ENCODE measurements at regions not wholly inside any gene's neighbourhood (a gene's known extent, or its start where the extent isn't known, plus 50 kb on each side); places are given as distances from the start of the nearest gene placed in this dataset.

GRCh38 chr2:239636808-239637207 lies 236.0 kb upstream of the HDAC4 start:
- no peak for TF ChIP-seq CTCF (tag by site-specific recombination; IDR thresholded peaks at IDR 0.05)
- TF ChIP-seq RBAK (tag by site-specific recombination; IDR thresholded peaks at IDR 0.05), result no peak
- no peak for TF ChIP-seq KLF7 (tag by site-specific recombination; IDR thresholded peaks at IDR 0.05; ENCODE audit: borderline replicate concordance)
- TF ChIP-seq ZNF701 (tag by site-specific recombination; IDR thresholded peaks at IDR 0.05), result no peak
- TF ChIP-seq MEIS1 (CRISPR knock-in tag; IDR thresholded peaks at IDR 0.05; ENCODE audit: borderline replicate concordance), result no peak
- no peak for TF ChIP-seq ZEB2 (tag by site-specific recombination; IDR thresholded peaks at IDR 0.05)
- no peak for TF ChIP-seq HOXA7 (CRISPR knock-in tag; IDR thresholded peaks at IDR 0.05; ENCODE audit: borderline replicate concordance)
- no peak for TF ChIP-seq ZNF114 (tag by site-specific recombination; IDR thresholded peaks at IDR 0.05)
- TF ChIP-seq ZNF239 (tag by site-specific recombination; IDR thresholded peaks at IDR 0.05), result no peak
- no peak for TF ChIP-seq ZNF600 (tag by site-specific recombination; IDR thresholded peaks at IDR 0.05)
- no peak for TF ChIP-seq ATF2 (tag by site-specific recombination; IDR thresholded peaks at IDR 0.05; ENCODE audit: low read depth)
- no peak for TF ChIP-seq ELK4 (IDR thresholded peaks at IDR 0.05; ENCODE audit: borderline replicate concordance, low read depth, low read length)
- TF ChIP-seq, protein P1, sequence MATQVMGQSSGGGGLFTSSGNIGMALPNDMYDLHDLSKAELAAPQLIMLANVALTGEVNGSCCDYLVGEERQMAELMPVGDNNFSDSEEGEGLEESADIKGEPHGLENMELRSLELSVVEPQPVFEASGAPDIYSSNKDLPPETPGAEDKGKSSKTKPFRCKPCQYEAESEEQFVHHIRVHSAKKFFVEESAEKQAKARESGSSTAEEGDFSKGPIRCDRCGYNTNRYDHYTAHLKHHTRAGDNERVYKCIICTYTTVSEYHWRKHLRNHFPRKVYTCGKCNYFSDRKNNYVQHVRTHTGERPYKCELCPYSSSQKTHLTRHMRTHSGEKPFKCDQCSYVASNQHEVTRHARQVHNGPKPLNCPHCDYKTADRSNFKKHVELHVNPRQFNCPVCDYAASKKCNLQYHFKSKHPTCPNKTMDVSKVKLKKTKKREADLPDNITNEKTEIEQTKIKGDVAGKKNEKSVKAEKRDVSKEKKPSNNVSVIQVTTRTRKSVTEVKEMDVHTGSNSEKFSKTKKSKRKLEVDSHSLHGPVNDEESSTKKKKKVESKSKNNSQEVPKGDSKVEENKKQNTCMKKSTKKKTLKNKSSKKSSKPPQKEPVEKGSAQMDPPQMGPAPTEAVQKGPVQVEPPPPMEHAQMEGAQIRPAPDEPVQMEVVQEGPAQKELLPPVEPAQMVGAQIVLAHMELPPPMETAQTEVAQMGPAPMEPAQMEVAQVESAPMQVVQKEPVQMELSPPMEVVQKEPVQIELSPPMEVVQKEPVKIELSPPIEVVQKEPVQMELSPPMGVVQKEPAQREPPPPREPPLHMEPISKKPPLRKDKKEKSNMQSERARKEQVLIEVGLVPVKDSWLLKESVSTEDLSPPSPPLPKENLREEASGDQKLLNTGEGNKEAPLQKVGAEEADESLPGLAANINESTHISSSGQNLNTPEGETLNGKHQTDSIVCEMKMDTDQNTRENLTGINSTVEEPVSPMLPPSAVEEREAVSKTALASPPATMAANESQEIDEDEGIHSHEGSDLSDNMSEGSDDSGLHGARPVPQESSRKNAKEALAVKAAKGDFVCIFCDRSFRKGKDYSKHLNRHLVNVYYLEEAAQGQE (tag by site-specific recombination; IDR thresholded peaks at IDR 0.05), result no peak

Data from HEK293 (cell line).